ENCODE measurements at regions not wholly inside any gene's neighbourhood (a gene's known extent, or its start where the extent isn't known, plus 50 kb on each side); places are given as distances from the start of the nearest gene placed in this dataset.
A peak's percentile ranks its signal among the peaks of the same experiment; 100 is the strongest.
"Not testable (repeated sequence)": the region's sequence is repeated elsewhere in the genome, so short reads cannot be mapped to it uniquely, and the experiment has no call there.

DNA sequence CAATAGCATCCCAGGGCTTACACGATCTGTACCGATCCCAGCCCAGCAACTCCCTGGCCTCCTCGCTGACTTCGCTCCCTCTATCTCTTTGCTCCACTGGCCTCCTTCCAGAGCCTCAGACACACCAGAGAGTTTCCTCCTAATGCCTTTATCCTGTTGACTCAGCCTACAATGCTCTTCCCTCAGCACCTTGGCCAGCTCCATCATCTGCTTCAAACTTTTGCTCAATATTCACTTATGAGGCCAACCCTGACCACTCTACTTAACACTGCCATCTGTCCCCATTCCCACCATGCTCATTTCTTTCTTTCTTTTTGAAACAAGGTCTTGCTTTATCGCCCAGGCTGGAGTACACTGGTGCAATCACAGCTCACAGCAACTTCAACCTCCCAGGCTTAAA is 180.9 kb downstream of the CEP170 start:
- H3K4me3 ChIP-seq (ENCODE audit: low read length); DNase-seq; intact Hi-C loops (cut with DNase I); H3K4me1 ChIP-seq (ENCODE audit: control insufficient read depth, insufficient read depth, low read length); H3K27me3 ChIP-seq (ENCODE audit: control insufficient read depth, insufficient read depth); ATAC-seq; H3K9me3 ChIP-seq (ENCODE audit: control insufficient read depth, low read length); H3K27ac ChIP-seq (ENCODE audit: low read length): not testable (repeated sequence)
- WGBS, result 97% methylated on average over 1 of the region's 5 CpGs

DNA sequence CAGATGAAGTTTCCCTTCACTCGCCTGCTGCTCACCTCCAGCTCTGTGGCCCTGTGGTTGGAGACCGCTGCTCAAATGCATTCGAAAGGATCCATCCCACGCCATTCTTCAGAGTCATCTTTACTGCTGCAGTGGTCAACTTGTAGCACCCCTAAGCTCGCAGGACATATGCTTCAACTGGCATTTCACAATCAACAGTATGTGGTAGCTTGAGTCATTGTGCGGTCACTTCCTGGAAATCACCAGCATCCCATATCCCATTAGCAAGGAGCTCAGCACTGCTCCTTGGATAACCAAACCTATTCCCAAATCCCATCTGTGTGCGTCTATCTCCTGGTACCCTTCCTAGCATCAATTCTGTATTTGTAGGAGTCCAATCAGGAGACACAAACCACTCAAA is 188.0 kb downstream of the CEP170 start:
- H3K27ac ChIP-seq (ENCODE audit: low read length); H3K4me3 ChIP-seq (ENCODE audit: low read length); H3K9me3 ChIP-seq (ENCODE audit: control insufficient read depth, low read length); ATAC-seq; H3K27me3 ChIP-seq (ENCODE audit: control insufficient read depth, insufficient read depth); H3K4me1 ChIP-seq (ENCODE audit: control insufficient read depth, insufficient read depth, low read length); intact Hi-C loops (cut with DNase I); DNase-seq: not testable (repeated sequence)
- 94% methylated on average over 6 of the region's 7 CpGs for WGBS

DNA sequence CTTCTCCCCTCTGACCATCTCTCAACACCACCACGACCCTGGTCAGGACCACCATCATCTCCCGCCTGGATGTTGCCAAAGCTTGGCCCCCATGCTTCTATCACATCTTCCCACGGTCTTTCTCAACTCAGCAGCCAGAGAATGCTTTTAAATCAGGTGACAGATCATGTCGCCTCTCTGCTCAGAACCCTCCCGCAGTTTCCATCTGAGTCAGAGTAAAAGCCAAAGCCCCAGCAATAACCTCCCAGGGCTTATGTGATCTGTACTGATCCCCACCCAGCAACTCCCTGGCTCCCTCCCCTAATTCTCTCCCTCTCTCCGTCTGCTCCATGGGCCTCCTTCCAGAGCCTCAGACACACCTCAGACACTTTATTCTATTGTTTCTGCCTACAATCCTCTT is 193.1 kb downstream of the CEP170 start:
- H3K27ac ChIP-seq (ENCODE audit: low read length); H3K4me3 ChIP-seq (ENCODE audit: low read length); DNase-seq; intact Hi-C loops (cut with DNase I); H3K9me3 ChIP-seq (ENCODE audit: control insufficient read depth, low read length); H3K4me1 ChIP-seq (ENCODE audit: control insufficient read depth, insufficient read depth, low read length); H3K27me3 ChIP-seq (ENCODE audit: control insufficient read depth, insufficient read depth); ATAC-seq: not testable (repeated sequence)
- 43% methylated on average over 4 of the region's 6 CpGs for WGBS

DNA sequence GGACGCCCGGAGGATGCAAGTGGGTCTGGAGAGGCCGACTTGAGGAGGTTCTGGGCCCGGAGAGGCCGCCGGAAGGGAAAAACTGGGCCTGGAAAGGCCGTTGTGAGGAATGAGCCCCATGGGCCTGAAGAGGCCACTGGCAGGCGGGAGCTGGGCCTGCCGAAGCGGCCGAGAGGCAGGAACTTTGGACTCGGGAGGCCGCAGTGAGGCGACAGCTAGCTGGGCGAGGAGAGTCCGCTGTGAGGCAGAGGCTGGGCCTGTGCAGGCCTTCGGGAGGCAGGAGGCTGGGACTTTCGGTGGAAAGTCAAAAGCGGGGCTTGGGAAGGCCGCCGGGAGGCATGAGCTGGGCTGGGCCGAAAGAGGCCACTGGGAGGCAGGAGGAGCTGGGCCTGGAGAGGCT is 199.6 kb downstream of the CEP170 start:
- H3K27me3 ChIP-seq (ENCODE audit: control insufficient read depth, insufficient read depth); intact Hi-C loops (cut with DNase I); H3K4me1 ChIP-seq (ENCODE audit: control insufficient read depth, insufficient read depth, low read length); H3K27ac ChIP-seq (ENCODE audit: low read length); H3K9me3 ChIP-seq (ENCODE audit: control insufficient read depth, low read length); ATAC-seq; H3K4me3 ChIP-seq (ENCODE audit: low read length): not testable (repeated sequence)
- peak in 1 of 3 donors; percentile 16 for DNase-seq
- 96% methylated on average over 22 of the region's 22 CpGs for WGBS

DNA sequence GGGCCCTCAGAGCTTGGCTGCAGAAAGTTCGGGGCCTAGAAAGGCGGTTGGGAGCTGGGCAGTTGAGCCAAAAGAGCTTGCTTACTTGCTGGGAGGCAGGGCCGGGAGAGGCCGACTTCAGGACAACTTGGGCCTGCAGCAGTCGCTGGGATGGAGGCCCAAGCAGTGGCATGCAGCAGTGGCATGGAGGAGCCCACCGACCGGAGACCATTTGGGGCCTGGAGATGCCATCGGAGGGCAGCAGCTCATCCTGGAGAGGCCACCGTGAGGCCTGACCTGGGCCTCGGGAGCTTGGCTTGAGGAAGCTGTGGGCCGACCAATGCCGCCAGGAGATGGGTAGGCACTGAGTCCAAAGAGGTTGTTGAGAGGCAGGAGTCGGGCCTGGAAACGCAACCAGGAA is 200.0 kb downstream of the CEP170 start:
- ATAC-seq; H3K27ac ChIP-seq (ENCODE audit: low read length); intact Hi-C loops (cut with DNase I); H3K4me1 ChIP-seq (ENCODE audit: control insufficient read depth, insufficient read depth, low read length); H3K27me3 ChIP-seq (ENCODE audit: control insufficient read depth, insufficient read depth); H3K9me3 ChIP-seq (ENCODE audit: control insufficient read depth, low read length); DNase-seq; H3K4me3 ChIP-seq (ENCODE audit: low read length): not testable (repeated sequence)
- WGBS, result 97% methylated on average over 14 of the region's 14 CpGs

DNA sequence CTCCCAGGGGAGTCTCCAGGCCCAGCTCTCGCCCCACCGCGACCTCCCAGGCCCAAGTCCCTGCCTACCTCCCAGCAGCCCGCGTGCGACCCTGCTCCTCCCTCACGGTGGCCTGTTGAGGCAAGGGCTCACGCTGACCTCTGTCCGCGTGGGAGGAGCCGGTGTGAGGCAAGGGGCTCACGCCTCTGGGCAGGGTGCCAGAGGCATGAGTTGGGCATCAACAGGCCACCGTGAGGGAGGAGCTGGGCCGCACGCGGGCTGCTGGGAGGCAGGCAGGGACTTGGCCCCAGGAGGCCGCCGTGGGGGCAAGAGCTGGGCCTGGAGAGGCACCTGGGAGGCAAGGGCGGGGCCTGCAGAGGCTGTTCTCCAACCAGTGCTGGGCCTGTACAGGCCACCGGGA is 200.4 kb downstream of the CEP170 start:
- H3K27ac ChIP-seq (ENCODE audit: low read length); intact Hi-C loops (cut with DNase I); H3K4me3 ChIP-seq (ENCODE audit: low read length); ATAC-seq; H3K9me3 ChIP-seq (ENCODE audit: control insufficient read depth, low read length); H3K4me1 ChIP-seq (ENCODE audit: control insufficient read depth, insufficient read depth, low read length); H3K27me3 ChIP-seq (ENCODE audit: control insufficient read depth, insufficient read depth): not testable (repeated sequence)
- DNase-seq, result peak in 1 of 3 donors; percentile 41
- 96% methylated on average over 20 of the region's 20 CpGs for WGBS

DNA sequence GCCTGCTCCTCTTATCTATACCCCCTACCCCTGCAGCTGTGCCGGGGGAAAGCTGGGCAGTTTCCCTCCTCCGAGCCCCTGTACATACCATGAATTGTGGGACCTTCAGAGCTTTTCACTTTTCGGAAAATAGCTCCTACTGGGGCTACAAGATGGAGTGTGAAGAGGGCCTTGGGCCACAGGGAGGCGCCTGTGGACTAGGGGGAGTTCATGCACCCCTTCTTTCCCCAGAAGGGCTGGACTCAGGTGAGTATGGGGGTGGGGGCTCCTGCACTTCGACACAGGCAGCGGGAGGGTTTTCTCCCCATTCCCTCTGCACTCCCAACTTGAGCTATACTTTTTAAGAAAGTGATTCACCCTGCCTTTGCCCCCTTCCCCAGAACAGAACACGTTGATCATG is 202.0 kb downstream of the CEP170 start:
- ATAC-seq; H3K4me1 ChIP-seq (ENCODE audit: control insufficient read depth, insufficient read depth, low read length): not testable (repeated sequence)

DNA sequence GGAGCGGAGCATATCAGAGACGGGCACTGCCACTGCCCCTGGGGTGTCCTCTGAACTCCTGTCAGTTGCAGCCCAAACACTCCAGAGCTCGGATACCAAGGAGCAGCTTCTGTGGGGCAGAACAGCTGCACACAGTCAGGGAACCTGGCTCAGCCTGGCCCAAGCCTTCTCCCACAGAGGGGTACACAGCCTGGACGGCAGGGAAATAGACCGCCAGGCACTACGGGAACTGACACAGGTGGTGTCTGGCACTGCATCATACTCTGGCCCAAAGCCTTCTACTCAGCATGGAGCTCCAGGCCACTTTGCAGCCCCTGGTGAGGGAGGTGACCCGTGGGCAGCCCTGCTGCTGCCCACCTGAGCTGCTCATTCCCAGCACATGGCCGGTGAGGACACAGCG is 204.5 kb downstream of the CEP170 start:
- H3K4me1 ChIP-seq (ENCODE audit: control insufficient read depth, insufficient read depth, low read length); H3K9me3 ChIP-seq (ENCODE audit: control insufficient read depth, low read length); H3K27me3 ChIP-seq (ENCODE audit: control insufficient read depth, insufficient read depth); intact Hi-C loops (cut with DNase I); H3K4me3 ChIP-seq (ENCODE audit: low read length); H3K27ac ChIP-seq (ENCODE audit: low read length); ATAC-seq: not testable (repeated sequence)
- WGBS, result 84% methylated on average over 7 of the region's 9 CpGs
- peak in 2 of 3 donors; percentile 19 to 35 for DNase-seq

More for the DNA sequence above, 202.0 kb downstream of the CEP170 start:
- H3K27ac ChIP-seq (ENCODE audit: low read length); H3K4me3 ChIP-seq (ENCODE audit: low read length); H3K9me3 ChIP-seq (ENCODE audit: control insufficient read depth, low read length); intact Hi-C loops (cut with DNase I); H3K27me3 ChIP-seq (ENCODE audit: control insufficient read depth, insufficient read depth); DNase-seq: not testable (repeated sequence)
- 82% methylated on average over 3 of the region's 7 CpGs for WGBS

DNA sequence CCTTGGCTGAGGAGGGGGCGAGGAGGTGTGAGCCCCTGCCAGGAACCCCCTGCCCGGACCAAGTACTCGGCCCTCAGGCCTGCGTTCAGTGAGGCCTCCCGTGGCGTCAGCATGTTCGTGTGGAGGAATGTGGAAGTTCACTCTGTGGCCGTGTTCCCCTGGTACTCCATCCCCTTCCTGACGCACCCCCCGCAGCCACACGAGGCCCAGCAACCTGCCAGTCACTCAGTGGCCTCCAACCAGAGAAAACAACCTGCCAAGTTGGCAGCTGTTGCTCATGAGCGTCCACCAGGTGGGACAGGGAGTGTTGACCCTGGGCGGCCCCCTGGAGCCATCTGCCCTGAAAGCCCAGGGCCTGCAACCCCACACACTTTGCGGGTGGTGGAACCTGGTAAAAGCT is 205.4 kb downstream of the CEP170 start:
- H3K9me3 ChIP-seq (ENCODE audit: control insufficient read depth, low read length); H3K4me1 ChIP-seq (ENCODE audit: control insufficient read depth, insufficient read depth, low read length); H3K4me3 ChIP-seq (ENCODE audit: low read length); ATAC-seq; H3K27me3 ChIP-seq (ENCODE audit: control insufficient read depth, insufficient read depth); intact Hi-C loops (cut with DNase I); H3K27ac ChIP-seq (ENCODE audit: low read length): not testable (repeated sequence)
- 79% methylated on average over 14 of the region's 14 CpGs for WGBS
- peak in 1 of 3 donors; percentile 17 for DNase-seq

DNA sequence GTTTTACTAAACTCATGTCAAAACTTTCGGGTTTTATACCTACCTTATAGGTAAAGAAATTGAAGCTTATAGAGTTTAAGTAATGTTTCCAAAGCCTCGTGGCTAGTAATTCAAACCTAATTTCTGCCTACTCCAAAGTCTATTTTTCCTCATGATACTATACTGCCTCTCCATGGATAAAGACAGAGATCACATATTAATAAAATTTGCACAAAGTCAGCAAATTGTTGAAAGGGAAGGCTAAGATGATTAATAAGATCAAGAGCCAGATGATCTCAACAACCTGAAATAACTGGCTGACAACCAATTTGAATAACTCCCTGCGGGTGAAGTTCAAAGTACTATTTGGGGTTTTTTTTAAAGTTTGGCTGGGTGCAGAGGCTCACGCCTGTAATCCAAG is 233.7 kb downstream of the CEP170 start:
- H3K27me3 ChIP-seq (ENCODE audit: control insufficient read depth, insufficient read depth); DNase-seq; H3K9me3 ChIP-seq (ENCODE audit: control insufficient read depth, low read length); H3K4me1 ChIP-seq (ENCODE audit: control insufficient read depth, insufficient read depth, low read length); H3K4me3 ChIP-seq (ENCODE audit: low read length); intact Hi-C loops (cut with DNase I); H3K27ac ChIP-seq (ENCODE audit: low read length); ATAC-seq: not testable (repeated sequence)
- WGBS, result 56% methylated on average over 4 of the region's 4 CpGs

DNA sequence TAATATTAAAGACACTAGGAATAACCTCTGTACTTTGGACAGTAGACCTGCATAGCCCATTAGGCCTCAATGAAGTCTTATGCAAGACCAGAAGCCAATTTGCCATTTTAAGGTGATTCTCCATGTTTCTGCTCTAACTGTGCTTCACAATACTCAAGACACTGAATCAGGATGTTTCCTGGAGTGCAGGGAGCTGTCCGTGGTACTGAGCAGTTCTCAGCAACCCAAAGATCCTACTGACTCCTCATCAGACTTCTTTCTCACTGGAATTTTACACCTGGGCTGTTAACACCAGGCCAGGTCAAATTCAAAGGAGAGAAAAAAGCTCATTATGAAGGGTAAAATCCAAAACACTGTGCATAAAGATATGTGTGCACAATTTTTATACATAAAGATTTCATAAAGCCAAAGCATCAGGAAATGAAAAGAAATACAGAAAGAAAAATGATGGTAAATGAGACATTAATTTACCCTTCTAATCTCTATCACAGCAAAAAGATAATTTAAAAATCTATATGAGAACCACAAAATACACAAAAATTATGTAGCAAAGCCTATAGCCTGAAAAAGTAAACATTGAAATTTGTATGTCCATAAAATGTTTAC is 235.9 kb downstream of the CEP170 start:
- H3K27ac ChIP-seq (ENCODE audit: low read length); H3K4me1 ChIP-seq (ENCODE audit: control insufficient read depth, insufficient read depth, low read length); H3K9me3 ChIP-seq (ENCODE audit: control insufficient read depth, low read length); ATAC-seq; intact Hi-C loops (cut with DNase I); H3K27me3 ChIP-seq (ENCODE audit: control insufficient read depth, insufficient read depth); H3K4me3 ChIP-seq (ENCODE audit: low read length): not testable (repeated sequence)
- peak; percentile 55 to 85 (median 65) for DNase-seq
- 9% methylated on average over 1 of the region's 1 CpG for WGBS

DNA sequence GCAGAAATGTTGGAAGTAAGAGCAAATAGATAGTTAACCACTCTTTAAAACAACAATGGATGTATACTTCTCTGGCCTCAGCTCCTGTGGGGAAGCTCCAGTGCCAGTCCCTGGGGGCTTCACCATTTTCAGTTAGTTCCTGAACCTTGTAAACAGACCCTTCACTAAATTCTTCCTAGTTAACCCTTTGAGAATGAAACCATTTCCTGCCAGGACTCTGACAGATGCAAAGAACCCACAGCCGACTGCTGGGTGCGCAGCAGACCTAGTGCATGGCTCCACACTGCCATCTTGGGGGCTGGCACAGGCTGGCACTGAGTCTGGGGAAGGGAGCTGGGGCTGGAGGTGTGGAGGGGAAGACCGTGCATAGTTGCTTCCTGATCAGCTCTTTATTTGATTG is 244.4 kb downstream of the CEP170 start:
- H3K9me3 ChIP-seq (ENCODE audit: control insufficient read depth, low read length); H3K4me3 ChIP-seq (ENCODE audit: low read length); ATAC-seq; DNase-seq; intact Hi-C loops (cut with DNase I); H3K4me1 ChIP-seq (ENCODE audit: control insufficient read depth, insufficient read depth, low read length); H3K27me3 ChIP-seq (ENCODE audit: control insufficient read depth, insufficient read depth); H3K27ac ChIP-seq (ENCODE audit: low read length): not testable (repeated sequence)
- WGBS, result 8% methylated on average over 2 of the region's 3 CpGs

Measured in right cardiac atrium (tissue), 5 donors.